ENCODE measurements at regions not wholly inside any gene's neighbourhood (a gene's known extent, or its start where the extent isn't known, plus 50 kb on each side); places are given as distances from the start of the nearest gene placed in this dataset.

- TF ChIP-seq YY1 (IDR thresholded peaks at IDR 0.05; ENCODE audit: insufficient read depth, insufficient read length) (no peak), SUZ12 (IDR thresholded peaks at IDR 0.05; ENCODE audit: extremely low read depth, insufficient read depth, insufficient read length) (no peak)
Observed at GRCh38 chr4:148515248-148515647, 73.0 kb upstream of the NR3C2 start.

All from NT2/D1 (cell line).